ENCODE measurements at regions not wholly inside any gene's neighbourhood (a gene's known extent, or its start where the extent isn't known, plus 50 kb on each side); places are given as distances from the start of the nearest gene placed in this dataset.

GRCh38 chr18:46276748-46277147, 172.6 kb downstream of the HAUS1 start:
- Histone ChIP-seq H3K4me2 (ENCODE audit: insufficient read depth, low read length) (no peak overlapping the region), H3K9me3 (ENCODE audit: insufficient read depth, low read length, severe bottlenecking) (no peaks in the 10 kb centered on the region), H3K36me3 (ENCODE audit: insufficient read depth, low read length) (no peaks in the 10 kb centered on the region), H3K79me2 (ENCODE audit: insufficient read depth, low read length) (no peaks in the 10 kb centered on the region), H3K27me3 (ENCODE audit: insufficient read depth, low read length, poor library complexity) (no peaks in the 10 kb centered on the region), H3K9ac (ENCODE audit: low read depth, low read length) (no peak overlapping the region), H3K4me1 (ENCODE audit: insufficient read depth, low read length) (no peaks in the 10 kb centered on the region), H3K4me3 (ENCODE audit: low read depth in 1 of 2, low read length in 2 of 2) (no peak overlapping the region), H4K20me1 (ENCODE audit: insufficient read depth, low read length) (0 out of 2 replicates have a peak, but pooled peaks cover 2% of the 10 kb centered on the region), H3K27ac (ENCODE audit: low read length) (no peak overlapping the region), H2AFZ (ENCODE audit: low read depth, low read length) (no peak overlapping the region)
- TF ChIP-seq CTCF (IDR thresholded peaks at IDR 0.05; ENCODE audit: borderline replicate concordance, extremely low read depth, low read length, poor library complexity, severe bottlenecking): no peak
- no peak for TF ChIP-seq EZH2 (IDR thresholded peaks at IDR 0.05; ENCODE audit: borderline replicate concordance, low read depth, low read length, severe bottlenecking)
- ATAC-seq (ENCODE audit: insufficient read depth, low read depth) (no peak), DNase-seq (no peak)

GRCh38 chr18:46278481-46279465, 174.6 kb downstream of the HAUS1 start:
- H4K20me1 ChIP-seq (ENCODE audit: insufficient read depth, low read length): 0 out of 2 replicates have a peak, but pooled peaks cover 2% of the 10 kb centered on the region
- H3K27ac ChIP-seq (ENCODE audit: low read length): no peak overlapping the region
- H2AFZ ChIP-seq (ENCODE audit: low read depth, low read length): no peak overlapping the region
- no peaks in the 10 kb centered on the region for H3K27me3 ChIP-seq (ENCODE audit: insufficient read depth, low read length, poor library complexity)
- H3K4me2 ChIP-seq (ENCODE audit: insufficient read depth, low read length): no peak overlapping the region
- no peaks in the 10 kb centered on the region for H3K4me1 ChIP-seq (ENCODE audit: insufficient read depth, low read length)
- no peak overlapping the region for H3K9ac ChIP-seq (ENCODE audit: low read depth, low read length)
- H3K9me3 ChIP-seq (ENCODE audit: insufficient read depth, low read length, severe bottlenecking): no peaks in the 10 kb centered on the region
- H3K79me2 ChIP-seq (ENCODE audit: insufficient read depth, low read length): no peaks in the 10 kb centered on the region
- DNase-seq (no peak), ATAC-seq (ENCODE audit: insufficient read depth, low read depth) (no peak)
- H3K4me3 ChIP-seq (ENCODE audit: low read depth in 1 of 2, low read length in 2 of 2): no peak overlapping the region
- no peaks in the 10 kb centered on the region for H3K36me3 ChIP-seq (ENCODE audit: insufficient read depth, low read length)
- TF ChIP-seq CTCF (IDR thresholded peaks at IDR 0.05; ENCODE audit: borderline replicate concordance, extremely low read depth, low read length, poor library complexity, severe bottlenecking): no peak
- TF ChIP-seq EZH2 (IDR thresholded peaks at IDR 0.05; ENCODE audit: borderline replicate concordance, low read depth, low read length, severe bottlenecking): no peak

- H3K9me3 ChIP-seq (ENCODE audit: insufficient read depth, low read length, severe bottlenecking): no peaks in the 10 kb centered on the region
- ATAC-seq (ENCODE audit: insufficient read depth, low read depth) (no peak), DNase-seq (no peak)
- H3K36me3 ChIP-seq (ENCODE audit: insufficient read depth, low read length): no peaks in the 10 kb centered on the region
- H3K9ac ChIP-seq (ENCODE audit: low read depth, low read length): no peak overlapping the region
- 0 out of 2 replicates have a peak, but pooled peaks cover 2% of the 10 kb centered on the region for H4K20me1 ChIP-seq (ENCODE audit: insufficient read depth, low read length)
- TF ChIP-seq EZH2 (IDR thresholded peaks at IDR 0.05; ENCODE audit: borderline replicate concordance, low read depth, low read length, severe bottlenecking) (no peak), CTCF (IDR thresholded peaks at IDR 0.05; ENCODE audit: borderline replicate concordance, extremely low read depth, low read length, poor library complexity, severe bottlenecking) (no peak)
- H3K4me3 ChIP-seq (ENCODE audit: low read depth in 1 of 2, low read length in 2 of 2): no peak overlapping the region
- H3K4me1 ChIP-seq (ENCODE audit: insufficient read depth, low read length): no peaks in the 10 kb centered on the region
- H3K4me2 ChIP-seq (ENCODE audit: insufficient read depth, low read length): no peak overlapping the region
- no peak overlapping the region for H3K27ac ChIP-seq (ENCODE audit: low read length)
- no peaks in the 10 kb centered on the region for H3K27me3 ChIP-seq (ENCODE audit: insufficient read depth, low read length, poor library complexity)
- H3K79me2 ChIP-seq (ENCODE audit: insufficient read depth, low read length): no peaks in the 10 kb centered on the region
- H2AFZ ChIP-seq (ENCODE audit: low read depth, low read length): no peak overlapping the region
Observed at GRCh38 chr18:46279673-46280072, 175.5 kb downstream of the HAUS1 start.

Measured in DND-41 (cell line).